ENCODE measurements at regions not wholly inside any gene's neighbourhood (a gene's known extent, or its start where the extent isn't known, plus 50 kb on each side); places are given as distances from the start of the nearest gene placed in this dataset.

DNA sequence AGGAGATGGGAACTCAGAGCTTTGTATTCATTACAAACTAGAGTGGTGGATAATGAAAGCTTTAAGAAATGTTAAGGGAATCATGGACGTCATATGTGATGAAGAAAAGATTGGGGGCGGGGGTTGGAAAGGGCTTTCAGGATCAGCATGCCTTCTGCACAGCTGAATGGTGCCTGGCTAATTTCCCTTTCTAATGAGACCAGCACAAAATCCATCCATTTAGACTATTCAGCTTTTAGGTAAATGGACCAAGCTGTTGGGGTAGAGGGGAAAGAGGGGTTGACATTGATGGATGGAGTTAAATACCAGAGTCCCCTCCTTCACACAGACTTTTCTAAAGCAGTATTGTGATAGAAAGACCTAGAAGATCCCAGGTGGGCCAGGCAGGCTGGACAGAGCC, 737.9 kb upstream of the WWC1 start:
- CTCF ChIA-PET (ENCODE audit: low intra/inter-chr PET ratio, low total read pairs), result no interaction called here
- H3K4me2 ChIP-seq (ENCODE audit: low read depth, low read length), result no peak overlapping the region
- no peaks in the 10 kb centered on the region for H3K27me3 ChIP-seq (ENCODE audit: control insufficient read depth in 1 of 2, insufficient read depth in 2 of 2, low read length in 2 of 2)
- no peak overlapping the region for H3K9ac ChIP-seq (ENCODE audit: insufficient read depth, low read depth, low read length)
- no peak overlapping the region for H2AFZ ChIP-seq (ENCODE audit: low read length)
- no peaks in the 10 kb centered on the region for H3K79me2 ChIP-seq (ENCODE audit: insufficient read depth, low read length)
- no peaks in the 10 kb centered on the region for H3K9me3 ChIP-seq (ENCODE audit: low read length)
- in situ Hi-C loops (cut with HindIII; ENCODE audit: extremely low pct_ligation_motif_present, low pct_unique_long_range_greater_than_20kb) (no loop called here), intact Hi-C loops (cut with micrococcal nuclease; ENCODE audit: unreplicated experiment) (no loop called here)
- FAIRE-seq (no peak), ATAC-seq (no peak), DNase-seq (ENCODE audit: low spot score) (no peak)
- H3K4me1 ChIP-seq (ENCODE audit: insufficient read depth, low read length), result no peaks in the 10 kb centered on the region
- H3K36me3 ChIP-seq (replicated peaks in 1 of 2; ENCODE audit: control insufficient read depth in 1 of 2, insufficient read depth in 2 of 2, low read length in 2 of 2), result no peaks in the 10 kb centered on the region
- no peak overlapping the region for H3K4me3 ChIP-seq (replicated peaks in 1 of 3; ENCODE audit: insufficient read depth in 1 of 3, low read depth in 2 of 3, low read length in 3 of 3)
- POLR2A ChIA-PET, result no interaction called here
- no TSS peak for BruUV-seq (replicated peaks)
- 0% methylated on average over 2 of the region's 2 CpGs for WGBS (ENCODE audit: low lambda C conversion rate)
- no peaks in the 10 kb centered on the region for H4K20me1 ChIP-seq (ENCODE audit: insufficient read depth, low read length)
- no peak overlapping the region for H3K27ac ChIP-seq (ENCODE audit: extremely low read length, insufficient read depth, low read length)
- TF ChIP-seq, protein P1, sequence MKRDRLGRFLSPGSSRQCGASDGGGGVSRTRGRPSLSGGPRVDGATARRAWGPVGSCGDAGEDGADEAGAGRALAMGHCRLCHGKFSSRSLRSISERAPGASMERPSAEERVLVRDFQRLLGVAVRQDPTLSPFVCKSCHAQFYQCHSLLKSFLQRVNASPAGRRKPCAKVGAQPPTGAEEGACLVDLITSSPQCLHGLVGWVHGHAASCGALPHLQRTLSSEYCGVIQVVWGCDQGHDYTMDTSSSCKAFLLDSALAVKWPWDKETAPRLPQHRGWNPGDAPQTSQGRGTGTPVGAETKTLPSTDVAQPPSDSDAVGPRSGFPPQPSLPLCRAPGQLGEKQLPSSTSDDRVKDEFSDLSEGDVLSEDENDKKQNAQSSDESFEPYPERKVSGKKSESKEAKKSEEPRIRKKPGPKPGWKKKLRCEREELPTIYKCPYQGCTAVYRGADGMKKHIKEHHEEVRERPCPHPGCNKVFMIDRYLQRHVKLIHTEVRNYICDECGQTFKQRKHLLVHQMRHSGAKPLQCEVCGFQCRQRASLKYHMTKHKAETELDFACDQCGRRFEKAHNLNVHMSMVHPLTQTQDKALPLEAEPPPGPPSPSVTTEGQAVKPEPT (CRISPR knock-in tag; IDR thresholded peaks at IDR 0.05; ENCODE audit: low read depth), result no peak
- TF ChIP-seq MATR3 (CRISPR knock-in tag; IDR thresholded peaks at IDR 0.05), result no peak

DNA sequence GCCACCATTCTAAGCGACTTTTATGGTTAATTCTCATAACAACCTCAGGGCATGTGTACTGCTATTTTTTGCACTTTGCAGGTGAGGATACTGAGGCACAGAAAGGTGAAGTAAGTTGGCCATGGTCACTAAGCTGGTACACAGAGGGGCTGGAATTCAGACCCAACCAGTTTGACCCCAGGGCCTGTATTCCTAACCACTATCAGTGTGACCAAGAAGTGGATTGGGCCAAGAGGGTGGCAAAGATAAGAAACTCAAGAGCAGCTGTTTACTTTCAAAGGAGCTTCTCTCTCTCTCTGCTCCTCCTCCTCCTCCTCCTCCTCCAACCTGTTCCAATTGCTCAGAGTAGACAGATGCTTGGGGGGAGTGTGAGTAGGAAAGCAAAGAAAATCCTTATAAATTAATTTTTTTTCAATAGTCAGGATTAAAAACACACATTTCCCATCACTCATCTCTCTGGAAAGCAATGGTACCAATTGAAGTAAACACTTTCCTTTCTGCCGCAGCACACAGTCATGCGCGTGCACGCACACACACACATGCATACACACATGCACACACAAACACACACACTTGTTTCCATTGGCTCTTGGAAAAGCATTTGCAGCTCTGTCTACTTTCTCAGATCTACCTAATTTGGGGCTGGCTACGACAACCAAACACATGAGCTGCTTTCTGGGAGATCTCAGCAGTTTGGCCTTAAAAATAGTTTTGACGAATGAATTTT, 736.7 kb upstream of the WWC1 start:
- no peak overlapping the region for H3K4me3 ChIP-seq (replicated peaks in 1 of 3; ENCODE audit: insufficient read depth in 1 of 3, low read depth in 2 of 3, low read length in 3 of 3)
- no TSS peak for BruUV-seq (replicated peaks)
- H3K4me2 ChIP-seq (ENCODE audit: low read depth, low read length), result no peak overlapping the region
- H3K27me3 ChIP-seq (ENCODE audit: control insufficient read depth in 1 of 2, insufficient read depth in 2 of 2, low read length in 2 of 2), result no peaks in the 10 kb centered on the region
- WGBS (ENCODE audit: low lambda C conversion rate), result 63% methylated on average over 7 of the region's 7 CpGs
- H3K36me3 ChIP-seq (replicated peaks in 1 of 2; ENCODE audit: control insufficient read depth in 1 of 2, insufficient read depth in 2 of 2, low read length in 2 of 2), result no peaks in the 10 kb centered on the region
- no peak overlapping the region for H2AFZ ChIP-seq (ENCODE audit: low read length)
- CTCF ChIA-PET (ENCODE audit: low intra/inter-chr PET ratio, low total read pairs), result no interaction called here
- POLR2A ChIA-PET, result no interaction called here
- H3K27ac ChIP-seq (ENCODE audit: extremely low read length, insufficient read depth, low read length), result no peak overlapping the region
- no peak overlapping the region for H3K9ac ChIP-seq (ENCODE audit: insufficient read depth, low read depth, low read length)
- H3K4me1 ChIP-seq (ENCODE audit: insufficient read depth, low read length), result no peaks in the 10 kb centered on the region
- no peak for FAIRE-seq
- no peaks in the 10 kb centered on the region for H3K9me3 ChIP-seq (ENCODE audit: low read length)
- no peaks in the 10 kb centered on the region for H4K20me1 ChIP-seq (ENCODE audit: insufficient read depth, low read length)
- no peaks in the 10 kb centered on the region for H3K79me2 ChIP-seq (ENCODE audit: insufficient read depth, low read length)
- no peak for DNase-seq (ENCODE audit: low spot score)
- in situ Hi-C loops (cut with HindIII; ENCODE audit: extremely low pct_ligation_motif_present, low pct_unique_long_range_greater_than_20kb), result no loop called here
- no peak for ATAC-seq
- intact Hi-C loops (cut with micrococcal nuclease; ENCODE audit: unreplicated experiment), result no loop called here
- TF ChIP-seq, protein P2, sequence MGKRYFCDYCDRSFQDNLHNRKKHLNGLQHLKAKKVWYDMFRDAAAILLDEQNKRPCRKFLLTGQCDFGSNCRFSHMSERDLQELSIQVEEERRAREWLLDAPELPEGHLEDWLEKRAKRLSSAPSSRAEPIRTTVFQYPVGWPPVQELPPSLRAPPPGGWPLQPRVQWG (CRISPR knock-in tag; IDR thresholded peaks at IDR 0.05; ENCODE audit: borderline replicate concordance, low read depth), result no peak
- no peak for TF ChIP-seq NCOR1 (IDR thresholded peaks at IDR 0.05; ENCODE audit: borderline replicate concordance, low read length)
- no peak for TF ChIP-seq FOXK1 (CRISPR knock-in tag; IDR thresholded peaks at IDR 0.05; ENCODE audit: borderline replicate concordance, low read depth)
- TF ChIP-seq ZNF556 (CRISPR knock-in tag; IDR thresholded peaks at IDR 0.05; ENCODE audit: borderline replicate concordance), result no peak
- TF ChIP-seq, protein P3, sequence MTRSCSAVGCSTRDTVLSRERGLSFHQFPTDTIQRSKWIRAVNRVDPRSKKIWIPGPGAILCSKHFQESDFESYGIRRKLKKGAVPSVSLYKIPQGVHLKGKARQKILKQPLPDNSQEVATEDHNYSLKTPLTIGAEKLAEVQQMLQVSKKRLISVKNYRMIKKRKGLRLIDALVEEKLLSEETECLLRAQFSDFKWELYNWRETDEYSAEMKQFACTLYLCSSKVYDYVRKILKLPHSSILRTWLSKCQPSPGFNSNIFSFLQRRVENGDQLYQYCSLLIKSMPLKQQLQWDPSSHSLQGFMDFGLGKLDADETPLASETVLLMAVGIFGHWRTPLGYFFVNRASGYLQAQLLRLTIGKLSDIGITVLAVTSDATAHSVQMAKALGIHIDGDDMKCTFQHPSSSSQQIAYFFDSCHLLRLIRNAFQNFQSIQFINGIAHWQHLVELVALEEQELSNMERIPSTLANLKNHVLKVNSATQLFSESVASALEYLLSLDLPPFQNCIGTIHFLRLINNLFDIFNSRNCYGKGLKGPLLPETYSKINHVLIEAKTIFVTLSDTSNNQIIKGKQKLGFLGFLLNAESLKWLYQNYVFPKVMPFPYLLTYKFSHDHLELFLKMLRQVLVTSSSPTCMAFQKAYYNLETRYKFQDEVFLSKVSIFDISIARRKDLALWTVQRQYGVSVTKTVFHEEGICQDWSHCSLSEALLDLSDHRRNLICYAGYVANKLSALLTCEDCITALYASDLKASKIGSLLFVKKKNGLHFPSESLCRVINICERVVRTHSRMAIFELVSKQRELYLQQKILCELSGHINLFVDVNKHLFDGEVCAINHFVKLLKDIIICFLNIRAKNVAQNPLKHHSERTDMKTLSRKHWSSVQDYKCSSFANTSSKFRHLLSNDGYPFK (CRISPR knock-in tag; IDR thresholded peaks at IDR 0.05; ENCODE audit: borderline replicate concordance), result no peak
- TF ChIP-seq STAT5B (CRISPR knock-in tag; IDR thresholded peaks at IDR 0.05), result no peak
- TF ChIP-seq THYN1 (CRISPR knock-in tag; IDR thresholded peaks at IDR 0.05; ENCODE audit: borderline replicate concordance, low read depth), result no peak
- TF ChIP-seq NFRKB (IDR thresholded peaks at IDR 0.05), result no peak
- no peak for TF ChIP-seq RBFOX2 (IDR thresholded peaks at IDR 0.05; ENCODE audit: low read depth, low read length)
- no peak for TF ChIP-seq CC2D1A (CRISPR knock-in tag; IDR thresholded peaks at IDR 0.05)
- TF ChIP-seq RNF2 (conservative IDR thresholded peaks at IDR 0.05; ENCODE audit: low read depth), result no peak
- no peak for TF ChIP-seq ZNF713 (CRISPR knock-in tag; IDR thresholded peaks at IDR 0.05)
- TF ChIP-seq SUZ12 (IDR thresholded peaks at IDR 0.05; ENCODE audit: low read depth, low read length), result no peak
